HepG2 (cell line): ENCODE measurements at regions not wholly inside any gene's neighbourhood (a gene's known extent, or its start where the extent isn't known, plus 50 kb on each side); places are given as distances from the start of the nearest gene placed in this dataset.

Experiments used
- AHDC1 ChIP-seq: sonication (generic); formaldehyde crosslinking; IDR thresholded peaks from 2 replicates; pipeline ENCODE4 v1.5.1; 2020; ENCODE audit warnings: mild to moderate bottlenecking, missing genetic modification reagents, borderline replicate concordance
- ATF1 ChIP-seq: IDR thresholded peaks from 2 replicates; pipeline ENCODE4 v1.6.1; 2016; ENCODE audit warnings: mild to moderate bottlenecking, control low read depth
- CREB1 ChIP-seq, 2 experiments: fragments of 450-650 bp in 1 of 2; IDR thresholded peaks; 2 replicates each; pipeline ENCODE4 v1.6.1; 2016 to 2017; ENCODE audit warnings: control low read depth in 1 of 2, mild to moderate bottlenecking in 1 of 2, missing compliant biosample characterization in 1 of 2, missing genetic modification characterization in 1 of 2
- MED8 ChIP-seq: sonication (generic); formaldehyde crosslinking; IDR thresholded peaks from 2 replicates; pipeline ENCODE4 v1.8.1; 2023; ENCODE audit warnings: mild to moderate bottlenecking, missing genetic modification reagents; ENCODE audit not compliant: insufficient replicate concordance
- MYC ChIP-seq: sonication (generic); formaldehyde crosslinking; IDR thresholded peaks from 2 replicates; pipeline ENCODE4 v1.9.0; 2021; ENCODE audit warnings: missing genetic modification reagents, borderline replicate concordance
- PATZ1 ChIP-seq: sonication (generic); formaldehyde crosslinking; IDR thresholded peaks from 2 replicates; pipeline ENCODE4 v1.4.0; 2020; ENCODE audit warnings: missing genetic modification reagents
- PCBP1 ChIP-seq: fragments of 200-400 bp; formaldehyde crosslinking; IDR thresholded peaks from 2 replicates; pipeline ENCODE4 v1.6.1; 2017; ENCODE audit warnings: mild to moderate bottlenecking, low read depth, low read length, borderline replicate concordance
- SP2 ChIP-seq: sonication (generic); formaldehyde crosslinking; IDR thresholded peaks from 2 replicates; pipeline ENCODE4 v1.5.1; 2020; ENCODE audit warnings: mild to moderate bottlenecking, missing genetic modification reagents
- THRA ChIP-seq: sonication (generic); formaldehyde crosslinking; IDR thresholded peaks from 2 replicates; pipeline ENCODE4 v1.4.0; 2020; ENCODE audit warnings: missing genetic modification reagents, borderline replicate concordance
- ZFP91 ChIP-seq: sonication (generic); formaldehyde crosslinking; IDR thresholded peaks from 2 replicates; pipeline ENCODE4 v1.9.0; 2022; ENCODE audit warnings: missing genetic modification reagents, mild to moderate bottlenecking, borderline replicate concordance
- ZNF3 ChIP-seq: IDR thresholded peaks from 2 replicates; pipeline ENCODE4 v1.7.0; 2017; ENCODE audit warnings: inconsistent platforms
- ZUFSP ChIP-seq: sonication (generic); formaldehyde crosslinking; IDR thresholded peaks from 2 replicates; pipeline ENCODE4 v1.9.0; 2021; ENCODE audit warnings: missing genetic modification reagents, mild to moderate bottlenecking, borderline replicate concordance

- TF ChIP-seq ZUFSP (CRISPR knock-in tag): no peak
- TF ChIP-seq ZNF3 (CRISPR knock-in tag): no peak
- no peak for TF ChIP-seq MYC (CRISPR knock-in tag)
- no peak for TF ChIP-seq ATF1 (CRISPR knock-in tag)
- TF ChIP-seq PCBP1: no peak
- no peak for TF ChIP-seq THRA (CRISPR knock-in tag)
- TF ChIP-seq ZFP91: no peak
- no peak; the same call in 1 of the 2 replicates for TF ChIP-seq AHDC1 (CRISPR knock-in tag)
- no peak for TF ChIP-seq PATZ1 (CRISPR knock-in tag)
- TF ChIP-seq MED8 (CRISPR knock-in tag): no peak
- TF ChIP-seq SP2: no peak
- no peak for TF ChIP-seq CREB1 (IDR thresholded peaks at IDR 0.05)
- no peak for TF ChIP-seq CREB1 (CRISPR knock-in tag; IDR thresholded peaks at IDR 0.05)
Measured at GRCh38 chrX:39043838-39044550, 242.7 kb downstream of the MID1IP1 start (continued).
